Central memory CD4-positive, alpha-beta T cell (primary cell): ENCODE measurements at regions not wholly inside any gene's neighbourhood (a gene's known extent, or its start where the extent isn't known, plus 50 kb on each side); places are given as distances from the start of the nearest gene placed in this dataset.
"Not testable (repeated sequence)": the region's sequence is repeated elsewhere in the genome, so short reads cannot be mapped to it uniquely, and the experiment has no call there.

Experiments
- DNase-seq: peaks from one replicate; pipeline ENCODE4 v3.0.0; 2022

DNA sequence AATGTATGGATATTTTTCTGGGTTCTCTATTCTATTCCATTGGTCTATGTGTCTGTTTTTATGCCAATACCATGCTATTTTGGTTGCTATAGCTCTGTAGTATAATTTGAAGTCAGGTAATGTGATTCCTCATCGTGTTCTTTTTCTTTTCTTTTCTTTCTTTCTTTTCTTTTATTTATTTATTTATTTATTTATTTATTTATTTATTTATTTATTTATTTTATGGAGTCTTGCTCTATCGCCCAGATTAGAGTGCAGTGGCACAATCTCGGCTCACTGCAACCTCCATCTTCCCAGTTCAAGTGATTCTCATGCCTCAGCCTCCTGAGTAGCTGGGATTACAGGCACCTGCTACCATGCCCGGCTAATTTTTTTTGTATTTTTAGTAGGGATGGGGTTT, 315.2 kb downstream of the SV2B start:
- not testable (repeated sequence) for DNase-seq

DNA sequence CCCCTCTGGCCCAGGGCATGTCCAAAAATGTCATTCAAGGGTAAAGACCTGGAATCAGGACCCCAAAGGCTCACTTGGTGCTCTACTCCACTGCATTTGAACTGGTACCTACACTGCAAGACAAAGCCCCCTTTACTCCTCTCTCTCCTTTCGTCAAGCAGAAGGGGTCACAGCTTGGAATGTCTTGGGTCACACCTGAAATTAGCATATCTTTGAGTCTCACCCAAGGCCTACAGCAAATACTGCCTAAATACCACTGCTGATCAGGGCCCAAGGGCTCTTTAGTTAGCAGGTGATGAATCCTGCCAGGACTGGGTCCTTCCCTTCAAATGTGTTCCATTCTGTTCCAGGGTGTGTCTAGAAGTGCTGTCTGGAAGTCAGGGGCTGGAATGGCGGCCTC, 320.6 kb downstream of the SV2B start:
- DNase-seq = no peak

DNA sequence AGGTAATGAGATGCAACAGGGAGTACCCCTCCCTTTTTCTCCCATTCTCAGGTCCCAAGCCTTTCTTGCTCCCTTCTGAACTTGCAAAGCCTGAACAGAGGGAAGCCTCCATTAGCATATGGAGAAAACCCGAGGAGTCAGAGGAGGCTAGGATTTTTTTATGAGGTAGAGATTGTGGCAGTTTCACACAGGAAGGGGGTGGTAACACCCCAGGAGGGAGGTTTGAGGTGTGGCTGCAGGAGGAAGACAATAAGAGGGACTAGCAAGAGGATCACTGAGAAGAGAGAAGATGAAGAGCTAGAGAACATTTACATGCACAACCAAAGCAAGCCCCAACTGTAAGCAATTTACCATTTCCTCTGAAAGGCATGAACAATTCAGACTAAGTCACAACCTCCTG, 322.7 kb downstream of the SV2B start:
- DNase-seq = peak; percentile 1

DNA sequence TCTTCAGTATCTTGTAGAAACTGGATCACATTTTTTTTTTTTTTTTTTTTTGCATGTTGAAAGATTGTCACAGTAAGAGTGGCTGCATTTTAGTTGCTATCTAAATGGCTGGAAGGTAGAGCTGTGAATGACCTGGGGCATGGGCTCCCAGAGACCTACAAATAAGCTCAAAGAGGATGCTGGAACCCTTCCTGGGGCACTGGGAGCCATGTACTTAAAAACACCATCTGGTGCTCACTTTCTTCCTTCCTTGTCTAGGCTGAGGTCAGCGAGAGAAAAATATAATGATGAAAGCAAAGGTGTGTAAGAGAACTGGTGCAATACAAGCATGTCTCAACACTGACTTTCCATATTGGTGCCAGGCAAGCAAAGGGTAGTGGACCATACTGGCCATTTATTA, 323.9 kb downstream of the SV2B start:
- DNase-seq = no peak

DNA sequence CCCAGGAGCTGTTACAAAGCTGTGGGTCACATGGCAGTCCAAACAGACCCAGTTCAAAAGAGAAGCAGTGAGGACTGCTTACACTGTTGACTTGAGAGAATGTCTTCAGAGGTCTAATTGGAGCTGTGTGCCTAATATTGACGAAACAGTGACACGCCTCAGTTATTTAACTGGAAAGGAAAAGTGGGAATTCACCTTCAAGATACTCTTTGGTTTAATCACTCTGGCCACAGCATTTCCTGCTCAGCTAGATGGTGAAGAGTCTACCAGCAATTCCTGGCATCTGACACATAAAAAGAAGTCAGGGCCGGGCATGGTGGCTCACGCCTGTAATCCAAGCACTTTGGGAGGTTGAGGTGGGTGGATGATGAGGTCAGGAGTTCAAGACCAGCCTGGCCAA, 326.4 kb downstream of the SV2B start:
- no peak for DNase-seq

DNA sequence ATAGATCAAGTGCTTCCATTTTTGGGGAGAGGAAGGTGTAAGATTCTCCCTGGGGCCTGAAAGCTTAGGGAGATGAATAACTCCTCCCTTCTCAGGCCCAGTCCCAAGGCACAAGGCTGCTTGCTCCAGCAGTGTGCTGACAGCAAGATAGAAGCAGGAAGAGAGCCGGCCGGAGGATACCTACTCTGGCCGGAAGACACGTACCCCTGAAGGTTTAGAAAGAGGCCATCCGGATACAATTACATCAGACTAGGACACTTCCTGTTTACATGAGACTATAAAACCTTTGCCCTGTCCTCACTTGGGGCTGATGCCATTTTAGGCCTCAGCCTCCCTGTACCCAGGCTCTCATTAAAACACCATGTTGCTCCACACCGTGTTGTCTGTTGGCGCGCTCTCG, 329.9 kb downstream of the SV2B start:
- no peak for DNase-seq

DNA sequence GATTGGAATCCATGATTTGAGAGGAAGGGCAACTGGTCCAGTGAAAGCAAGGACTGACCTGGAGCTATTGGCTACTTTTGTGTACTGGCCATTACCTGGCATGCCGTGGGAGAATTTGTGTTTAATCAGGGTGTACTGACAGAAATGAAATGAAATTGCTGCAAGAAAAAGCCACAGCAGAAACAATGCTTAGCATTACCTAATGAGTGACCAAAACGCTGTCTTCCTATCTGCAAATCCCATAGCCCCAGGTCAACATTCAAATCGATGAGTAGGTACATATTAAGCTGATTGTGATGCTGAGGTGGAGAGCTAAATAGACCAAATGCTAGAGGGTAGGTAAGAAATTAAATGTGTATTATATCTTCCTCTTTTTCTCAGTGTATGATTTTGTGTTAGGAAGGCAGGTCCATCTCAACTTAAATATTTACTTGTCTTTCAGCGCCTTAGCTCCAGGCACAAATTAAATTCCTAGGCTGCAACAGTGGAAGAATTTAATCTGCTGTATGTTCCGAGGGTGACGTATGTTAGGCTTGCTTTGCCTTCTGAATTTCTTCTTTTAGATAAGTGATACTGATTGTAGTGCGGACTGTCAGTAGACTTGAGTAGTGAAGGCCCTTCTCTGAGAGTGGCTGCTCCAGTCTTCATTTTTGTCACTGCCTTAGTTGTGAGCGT, 331.1 kb downstream of the SV2B start:
- no peak for DNase-seq

DNA sequence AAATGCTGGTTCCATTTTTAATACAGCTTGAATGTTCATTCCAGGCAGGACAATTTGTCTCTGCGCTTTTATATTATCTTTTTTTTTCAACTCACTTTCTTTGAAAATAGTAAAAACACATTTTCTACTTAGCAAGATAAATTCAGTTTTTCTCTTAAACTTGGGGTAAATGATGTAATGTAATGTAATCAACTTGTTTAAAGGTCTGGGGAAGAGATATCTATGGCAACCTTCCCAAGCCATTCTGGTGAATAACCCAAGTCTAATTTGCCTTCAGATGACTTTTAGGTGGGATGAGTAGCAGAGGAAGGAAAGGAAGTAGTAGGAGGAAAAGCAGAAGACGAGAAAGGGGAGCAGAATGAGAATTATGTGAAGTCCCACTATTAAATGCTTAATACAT, 335.1 kb downstream of the SV2B start:
- no peak for DNase-seq

DNA sequence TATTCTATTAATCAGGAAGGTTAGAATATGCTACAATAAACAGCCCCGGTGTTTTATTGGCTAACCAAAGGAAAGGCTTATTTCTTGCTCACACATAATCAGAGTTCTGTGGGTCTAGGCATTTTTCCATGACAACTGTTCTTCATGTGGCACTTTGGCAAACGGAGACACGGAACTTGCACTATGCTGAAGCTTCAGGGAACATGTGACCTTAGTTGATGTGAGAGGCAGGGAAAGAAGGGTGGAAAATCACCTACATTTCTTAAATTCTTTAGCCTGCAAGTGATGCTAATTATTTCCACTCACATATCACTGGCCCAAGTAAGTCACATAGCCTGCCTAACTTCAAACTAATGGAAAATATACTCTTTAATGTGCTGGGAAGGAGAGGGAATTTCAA, 344.6 kb downstream of the SV2B start:
- no peak for DNase-seq

DNA sequence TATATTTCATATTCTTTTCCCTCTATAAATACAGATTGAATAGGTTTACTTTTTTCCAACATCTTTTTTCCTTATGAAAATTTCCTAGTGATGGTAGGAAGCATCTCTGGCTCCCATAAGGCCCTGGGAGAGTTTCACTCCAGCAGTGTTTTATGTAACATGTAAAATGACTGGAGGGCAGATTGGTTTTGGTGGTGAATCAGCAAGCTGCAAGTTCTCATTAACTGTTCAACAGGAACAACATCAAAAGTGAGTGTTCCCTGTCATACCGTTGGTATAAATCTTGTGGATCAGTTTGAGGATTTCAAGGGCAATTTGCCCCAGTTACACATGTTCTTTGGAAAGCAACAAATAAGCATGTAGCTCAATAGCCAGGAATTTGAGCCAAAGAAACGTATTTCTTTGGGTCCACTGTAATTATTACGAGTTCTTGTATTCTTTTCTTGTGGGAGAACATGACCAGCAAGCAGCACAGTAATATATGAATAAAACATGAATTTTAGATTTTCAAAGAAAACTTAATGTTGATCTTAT, 345.7 kb downstream of the SV2B start:
- no peak for DNase-seq

DNA sequence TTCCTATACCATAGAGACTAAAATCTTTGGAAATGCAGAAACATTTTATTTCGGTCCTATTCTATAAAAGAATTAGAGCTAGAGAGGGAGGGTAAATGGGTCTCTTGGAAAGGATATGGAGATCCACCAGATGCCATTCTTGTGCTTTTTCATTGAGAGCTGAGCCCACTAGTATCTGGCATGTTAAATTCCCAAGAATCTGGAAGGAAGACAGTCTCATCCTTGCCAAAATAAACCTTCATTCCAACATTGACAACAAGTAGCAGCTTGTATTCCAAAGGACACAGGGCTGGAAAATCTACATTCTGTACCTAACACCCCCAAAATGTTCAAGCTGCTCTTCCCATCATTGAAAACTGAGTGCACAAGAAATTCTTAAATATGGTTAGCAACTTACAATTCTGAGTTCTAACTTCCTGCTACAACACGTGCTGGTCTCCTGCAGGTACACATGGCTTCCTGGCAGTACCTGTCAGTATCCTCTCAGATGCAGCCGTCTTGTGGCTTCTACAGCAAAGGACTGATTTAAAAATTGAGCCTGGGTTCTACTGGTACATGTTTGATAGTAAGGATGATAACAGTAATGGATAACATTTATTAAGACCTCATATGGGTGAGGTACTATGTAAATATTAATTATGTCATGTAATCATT, 348.1 kb downstream of the SV2B start:
- no peak for DNase-seq

DNA sequence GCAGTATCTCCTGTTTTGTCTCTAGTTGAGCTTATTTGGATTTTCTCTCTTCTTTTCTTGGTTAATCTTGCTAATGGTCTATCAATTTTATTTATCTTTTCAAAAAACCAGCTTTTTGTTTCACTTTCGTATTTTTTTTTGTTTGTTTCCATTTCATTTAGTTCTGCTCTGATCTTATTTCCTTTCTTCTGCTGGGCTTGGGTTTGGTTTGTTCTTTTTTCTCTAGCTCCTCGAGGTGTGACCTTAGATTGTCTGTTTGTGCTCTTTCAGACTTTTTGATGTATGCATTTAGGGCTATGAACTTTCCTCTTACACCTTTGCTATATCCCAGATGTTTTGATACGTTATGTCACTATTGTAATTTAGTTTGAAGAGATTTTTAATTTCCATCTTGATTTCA, 353.3 kb downstream of the SV2B start:
- not testable (repeated sequence) for DNase-seq

DNA sequence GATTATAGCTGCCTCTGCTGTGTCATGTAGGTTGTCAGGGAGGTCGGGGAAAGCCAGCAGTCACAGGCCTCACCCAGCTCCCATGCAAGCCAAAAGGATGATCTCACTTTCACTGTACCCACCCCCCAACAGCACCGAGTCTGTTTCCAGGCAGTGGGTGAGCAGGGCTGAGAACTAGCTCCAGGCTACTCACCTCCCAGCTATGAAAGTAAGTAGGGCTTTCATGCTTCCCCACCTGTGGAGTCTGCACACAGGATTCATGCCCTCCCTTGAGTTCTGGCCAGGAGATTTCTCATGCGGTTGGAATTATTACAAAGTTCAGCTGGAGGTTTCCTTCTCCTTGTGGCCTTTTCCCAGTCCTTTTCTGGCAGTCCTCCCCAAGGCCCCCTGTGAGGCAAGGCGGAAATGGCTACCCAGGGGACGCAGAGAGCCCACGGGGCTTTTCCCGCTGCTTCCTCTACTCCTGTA, 356.2 kb downstream of the SV2B start:
- no peak for DNase-seq

DNA sequence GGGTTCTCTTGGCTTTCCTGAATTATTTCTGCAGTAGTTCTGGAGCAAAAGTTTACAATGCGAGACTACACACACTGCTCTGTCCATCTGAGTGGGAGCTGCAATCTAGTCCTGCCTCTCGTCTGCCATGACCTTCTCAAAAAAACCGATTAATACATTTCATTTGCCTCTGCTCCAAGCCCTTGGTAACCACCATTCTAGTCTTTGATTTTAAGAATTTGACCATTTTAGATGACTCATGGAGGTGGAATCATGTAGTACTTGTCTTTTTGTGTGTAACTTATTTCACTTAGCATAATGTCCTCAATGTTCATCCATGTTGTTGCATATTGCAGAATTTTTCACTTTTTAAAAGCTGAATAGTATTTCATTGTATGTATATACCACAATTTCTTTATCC, 356.9 kb downstream of the SV2B start:
- no peak for DNase-seq

DNA sequence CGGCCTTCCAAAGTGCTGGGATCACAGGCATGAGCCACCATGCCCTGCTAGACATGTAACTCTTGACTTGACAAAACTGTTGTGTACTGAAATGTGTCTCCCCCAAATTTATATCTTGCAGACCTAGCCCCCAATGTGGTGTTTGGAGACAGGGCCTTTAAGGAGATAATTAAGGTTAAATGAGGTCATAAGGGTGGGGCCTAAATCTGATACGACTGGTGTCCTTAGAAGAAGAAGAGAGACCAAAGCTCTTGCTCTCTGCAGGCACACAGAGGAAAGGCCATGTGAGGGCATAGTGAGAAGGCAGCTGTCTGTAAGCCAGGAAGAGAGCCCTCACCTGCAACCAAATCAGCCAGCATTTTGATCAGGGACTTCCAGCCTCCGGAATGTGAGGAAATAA, 361.3 kb downstream of the SV2B start:
- no peak for DNase-seq

DNA sequence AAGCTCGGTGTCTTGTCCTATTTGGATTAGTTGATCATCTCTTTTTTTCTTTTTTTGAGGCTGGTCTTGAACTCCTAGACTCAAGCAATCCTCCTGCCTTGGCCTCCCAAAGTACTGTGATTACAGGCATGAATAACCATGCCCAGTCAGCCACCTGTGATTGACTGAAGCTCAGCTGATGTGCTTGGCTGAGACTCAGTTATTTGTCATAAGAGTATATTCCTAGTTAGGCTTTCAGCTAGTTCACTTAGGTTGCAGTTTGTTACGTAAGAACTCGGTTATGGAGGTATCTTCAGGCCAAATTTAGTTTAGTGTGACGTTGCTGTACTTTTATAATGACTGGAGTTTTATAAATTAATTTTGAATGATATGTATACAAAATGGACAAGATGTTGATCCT, 365.0 kb downstream of the SV2B start:
- DNase-seq = no peak

DNA sequence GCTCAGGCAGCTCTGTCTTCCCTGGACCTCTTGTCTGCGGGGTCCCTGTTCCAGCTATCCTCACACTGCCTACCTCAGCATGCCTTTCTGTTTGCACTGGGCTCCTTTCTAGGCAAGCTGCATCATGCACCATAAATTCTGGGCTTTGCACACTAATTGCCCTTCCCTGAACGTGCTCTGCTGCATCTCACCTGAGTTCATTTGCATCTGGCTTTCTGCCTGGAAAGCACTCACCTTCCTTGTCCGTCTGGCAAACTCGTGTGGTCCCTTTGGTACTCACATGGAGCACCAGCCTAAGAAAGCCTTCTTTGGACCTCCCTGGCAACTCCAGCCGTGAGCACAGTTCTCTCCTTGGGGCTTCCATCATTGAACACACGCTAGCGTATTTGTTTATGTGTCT, 365.6 kb downstream of the SV2B start:
- DNase-seq = no peak

DNA sequence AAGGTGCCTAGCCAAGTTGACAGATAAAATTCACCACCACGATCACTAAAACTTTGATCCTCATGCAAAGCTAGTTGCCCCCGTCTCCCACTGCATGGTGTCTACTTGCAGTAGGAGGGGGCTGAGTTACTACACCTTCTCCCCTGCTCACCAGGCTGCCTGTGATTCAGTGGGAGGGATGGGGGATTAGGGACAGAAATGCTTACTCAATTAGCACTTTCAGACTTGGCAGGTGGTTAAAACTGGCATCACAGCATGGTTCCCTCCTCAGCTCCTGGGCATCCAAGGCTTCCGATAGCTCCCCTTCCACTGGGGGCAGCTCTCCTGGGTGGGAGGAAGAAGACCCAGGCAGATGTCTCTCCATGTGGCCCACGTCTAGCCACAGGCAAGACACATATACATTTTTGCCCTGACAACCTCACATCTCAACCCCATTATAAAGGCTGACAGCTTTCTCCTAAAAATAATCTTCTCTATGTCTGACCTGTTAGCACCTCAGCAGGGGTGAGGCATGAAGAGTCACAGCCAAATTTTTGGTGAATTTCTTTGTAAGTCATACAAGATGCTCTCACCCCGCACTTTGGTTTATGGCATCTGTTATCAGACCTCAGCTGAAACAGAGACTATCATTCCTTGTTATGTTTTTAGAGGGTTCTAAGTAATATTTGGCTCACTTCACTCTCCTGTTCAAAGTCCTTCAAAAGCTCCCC, 369.0 kb downstream of the SV2B start:
- no peak for DNase-seq

DNA sequence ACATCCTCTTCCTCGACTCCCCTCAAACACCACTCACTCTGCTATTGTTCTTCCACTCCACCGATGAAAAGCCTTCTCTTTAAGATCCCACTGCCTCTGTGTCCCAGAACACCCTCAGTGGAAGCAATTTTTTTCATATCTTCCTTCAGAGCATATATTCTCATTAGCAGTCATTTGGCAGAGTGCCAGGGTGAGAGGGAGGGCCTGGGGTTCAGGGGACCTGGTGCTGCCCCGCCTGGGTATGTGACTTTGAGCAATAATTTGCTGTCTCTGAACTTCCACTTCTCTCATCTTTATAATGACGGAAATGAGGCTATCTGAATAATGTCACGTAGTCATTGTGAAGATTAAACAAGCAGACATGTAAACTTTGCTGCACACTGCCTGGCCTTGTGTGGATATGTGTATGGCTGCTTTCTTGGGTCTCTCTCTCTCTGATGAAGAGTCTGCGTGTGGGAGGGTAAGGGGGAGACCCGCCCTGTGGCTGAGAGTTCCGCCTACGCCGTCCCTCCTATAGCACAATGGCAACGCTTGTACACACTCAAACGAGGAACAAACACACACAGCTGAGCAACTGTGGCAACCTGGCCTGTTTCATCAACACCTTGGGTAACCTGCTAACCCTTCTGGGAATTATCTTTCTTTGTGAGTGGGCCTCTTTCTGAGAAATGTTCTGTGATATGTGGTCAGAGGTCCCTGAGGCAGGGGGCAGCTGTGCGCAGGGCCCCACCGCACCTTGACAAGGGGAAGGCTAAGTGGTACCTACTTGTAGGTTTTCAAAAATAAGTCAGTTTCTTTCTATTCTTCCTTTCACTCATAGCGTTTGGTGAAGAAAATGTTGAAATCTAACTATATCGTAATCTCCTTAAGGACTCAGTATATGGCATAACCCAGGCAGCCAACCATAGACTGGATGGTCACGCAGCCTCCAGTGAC, 369.8 kb downstream of the SV2B start:
- peak; percentile 77 for DNase-seq

DNA sequence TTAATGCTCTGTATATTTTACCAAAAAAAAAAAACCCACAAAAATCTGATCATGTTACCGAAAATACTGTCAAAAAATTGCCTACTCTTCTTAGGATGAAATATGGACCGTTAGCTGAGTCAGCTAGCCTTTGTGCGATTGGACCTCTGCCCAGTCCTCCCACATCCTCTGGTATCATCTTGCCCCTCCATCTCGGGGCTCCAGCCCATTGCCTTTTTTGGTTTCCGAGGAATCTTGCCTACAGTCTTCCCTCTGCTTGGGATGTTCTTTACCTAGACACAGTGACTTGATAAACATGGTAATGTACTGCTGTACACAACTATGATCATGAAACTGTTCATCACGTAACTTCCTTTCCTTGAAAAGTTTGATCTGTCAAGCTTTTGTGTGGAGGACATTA, 371.4 kb downstream of the SV2B start:
- no peak for DNase-seq

DNA sequence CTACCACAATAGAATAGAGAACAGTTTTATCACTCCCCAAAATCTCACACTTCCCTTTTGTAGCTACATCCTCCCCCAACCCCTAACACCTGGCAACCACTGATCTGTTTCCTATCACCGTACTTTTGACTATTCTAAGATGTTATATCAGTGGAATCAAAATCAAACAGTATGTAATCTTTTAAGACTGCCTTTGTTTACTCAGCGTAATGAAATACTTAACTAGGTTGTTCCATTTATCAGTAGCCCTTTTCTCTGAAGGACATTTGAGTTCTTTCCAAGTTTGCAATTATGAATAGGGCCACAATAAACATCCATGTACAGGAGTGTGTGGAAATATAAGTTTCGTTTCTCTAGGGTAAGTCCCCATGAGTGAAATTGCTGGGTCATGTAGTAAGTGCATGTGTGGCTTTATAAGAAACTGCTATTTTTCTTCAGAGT, 372.3 kb downstream of the SV2B start:
- DNase-seq = peak; percentile 73

DNA sequence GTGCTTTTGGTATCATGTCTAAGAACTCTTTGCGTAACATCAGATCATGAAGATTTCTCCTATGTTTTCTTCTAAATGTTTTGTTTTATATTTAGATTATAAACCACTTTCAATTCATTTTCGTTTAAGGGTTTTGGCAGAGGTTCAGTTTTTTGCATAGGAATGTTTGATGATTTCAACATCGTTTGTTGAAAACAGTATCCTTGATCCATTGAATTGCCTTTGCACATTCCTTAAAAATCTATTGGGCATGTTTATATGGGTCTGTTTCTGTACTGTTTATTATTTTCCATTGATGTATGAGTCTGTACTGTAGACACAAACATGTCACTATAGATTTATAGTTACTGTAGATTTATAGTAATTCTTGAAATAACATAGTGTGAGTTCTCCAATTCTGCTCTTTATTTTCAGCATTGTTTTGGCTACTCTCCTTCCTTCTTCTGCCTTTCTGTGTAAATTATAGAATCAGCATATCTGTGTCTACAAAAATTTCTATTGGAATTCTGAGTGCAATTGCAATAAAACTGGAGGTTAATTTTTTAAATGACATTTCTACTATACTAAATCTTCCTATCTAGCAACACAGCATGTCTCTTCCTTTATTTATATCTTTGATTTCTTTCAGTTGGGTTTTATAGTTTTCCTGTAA, 374.0 kb downstream of the SV2B start:
- DNase-seq = no peak
